GM12878 (cell line): ENCODE measurements at regions not wholly inside any gene's neighbourhood (a gene's known extent, or its start where the extent isn't known, plus 50 kb on each side); places are given as distances from the start of the nearest gene placed in this dataset.

Experiments
- ATAC-seq: fragments of 200-7000 bp; cut with Tn5 transposase; 3 replicates; pipeline ENCODE4 v1.9.1; 2020; ENCODE audit warnings: mild to moderate bottlenecking, moderate library complexity
- BruUV-seq: library from RNA; stranded (reverse); fragments of 400-500 nt; replicated peaks from 2 replicates; lab custom pipeline; 2021; lab: Mats Ljungman, UMichigan
- CTCF ChIA-PET: fragments of 300-600 bp; sonication (Branson Sonifier 250); formaldehyde crosslinking; extraction: SDS; loops from one replicate; lab custom pipeline; 2021; ENCODE audit warnings: inconsistent platforms; lab: Yijun Ruan, JAX
- POLR2A ChIA-PET: fragments of 350-600 bp; formaldehyde crosslinking; extraction: SDS; loops from one replicate; lab custom pipeline; 2021; ENCODE audit warnings: inconsistent platforms; lab: Charles Lee
- RAD21 ChIA-PET: fragments of 300-600 bp; sonication (Branson Sonifier 250); formaldehyde crosslinking; loops from one replicate; lab custom pipeline; 2023; ENCODE audit warnings: antibody characterized with exemption; ENCODE audit not compliant: unreplicated experiment; lab: Charles Lee
- SMC1A ChIA-PET: fragments of 300-600 bp; sonication (Branson Sonifier 250); formaldehyde crosslinking; loops from one replicate; lab custom pipeline; 2023; ENCODE audit not compliant: unreplicated experiment, uncharacterized antibody; lab: Charles Lee
- DNase-seq: peaks from one replicate; pipeline ENCODE4 v3.0.0-alpha.2; 2011; ENCODE audit warnings: low read depth, low spot score
- FAIRE-seq: peaks from 3 replicates; lab custom pipeline; 2011; peaks lifted over from hg19 to GRCh38; lab: Jason Lieb, UNC
- H2AFZ ChIP-seq: 2 replicates; pipeline ENCODE4 v1.6.0; 2011; ENCODE audit warnings: low read depth, low read length, control low read depth; ENCODE audit not compliant: control insufficient read depth
- H3K27ac ChIP-seq: 2 replicates; pipeline ENCODE4 v1.5.1; 2011; ENCODE audit warnings: control low read depth; ENCODE audit not compliant: control insufficient read depth, insufficient read depth
- H3K27me3 ChIP-seq, 2 experiments: replicated peaks in 1 of 2; 2 replicates each; pipeline versions ENCODE4 v1.6.0 to v1.6.1; 2011; ENCODE audit warnings: low read length in 1 of 2; ENCODE audit not compliant: control insufficient read depth in 2 of 2, insufficient read depth in 2 of 2
- H3K36me3 ChIP-seq, 2 experiments: 2 replicates each; pipeline ENCODE4 v1.5.1; 2011; ENCODE audit warnings: low read length in 1 of 2; ENCODE audit not compliant: control insufficient read depth in 2 of 2, insufficient read depth in 2 of 2
- H3K4me1 ChIP-seq: 2 replicates; pipeline ENCODE4 v1.6.1; 2011; ENCODE audit warnings: mild to moderate bottlenecking, low read length, moderate library complexity, mixed read lengths; ENCODE audit not compliant: control insufficient read depth, insufficient read depth
- H3K4me2 ChIP-seq: 2 replicates; pipeline ENCODE4 v1.6.0; 2011; ENCODE audit warnings: control low read depth; ENCODE audit not compliant: control insufficient read depth, insufficient read depth
- H3K4me3 ChIP-seq: fragments of 200-600 bp; sonication (generic); 2 replicates; pipeline ENCODE4 v1.5.1; 2016
- H3K79me2 ChIP-seq: 2 replicates; pipeline ENCODE4 v1.6.0; 2011; ENCODE audit warnings: low read length; ENCODE audit not compliant: control insufficient read depth, insufficient read depth
- H3K9ac ChIP-seq: 2 replicates; pipeline ENCODE4 v1.8.0; 2011; ENCODE audit warnings: low read length, control low read depth, mixed read lengths; ENCODE audit not compliant: control insufficient read depth, insufficient read depth
- H3K9me3 ChIP-seq: replicated peaks from 3 replicates; pipeline ENCODE4 v1.5.1; 2011; ENCODE audit warnings: mild to moderate bottlenecking, low read length; ENCODE audit not compliant: control insufficient read depth, insufficient read depth
- H4K20me1 ChIP-seq: 2 replicates; pipeline ENCODE4 v1.6.0; 2011; ENCODE audit not compliant: control insufficient read depth, insufficient read depth
- BACH1 ChIP-seq: fragments of 450-650 bp; IDR thresholded peaks from 2 replicates; pipeline ENCODE4 v1.6.1; 2017; ENCODE audit warnings: mild to moderate bottlenecking, borderline replicate concordance
- BMI1 ChIP-seq: fragments of 450-650 bp; IDR thresholded peaks from 2 replicates; pipeline ENCODE4 v1.6.1; 2016; ENCODE audit warnings: mild to moderate bottlenecking, moderate library complexity, borderline replicate concordance
- CHD4 ChIP-seq: fragments of 200-600 bp; sonication (generic); IDR thresholded peaks from 2 replicates; pipeline ENCODE4 v1.6.1; 2016; ENCODE audit warnings: mild to moderate bottlenecking
- CTCF ChIP-seq, 3 experiments: IDR thresholded peaks in 2 of 3; conservative IDR thresholded peaks in 1 of 3; 2 replicates each; pipeline ENCODE4 v1.5.1; 2011; ENCODE audit warnings: low read depth in 3 of 3, low read length in 3 of 3, mild to moderate bottlenecking in 3 of 3, control low read depth in 2 of 3, moderate library complexity in 2 of 3, inconsistent platforms in 1 of 3, mixed read lengths in 1 of 3; ENCODE audit not compliant: control insufficient read depth in 2 of 3, insufficient read depth in 1 of 3; ENCODE audit errors: extremely low read depth in 1 of 3
- E2F8 ChIP-seq: fragments of 450-650 bp; IDR thresholded peaks from 2 replicates; pipeline ENCODE4 v1.6.1; 2018; ENCODE audit warnings: mild to moderate bottlenecking, low read depth, moderate library complexity; ENCODE audit not compliant: partially characterized antibody
- FOXM1 ChIP-seq: IDR thresholded peaks from 2 replicates; pipeline ENCODE4 v1.6.1; 2012; ENCODE audit warnings: low read depth, mild to moderate bottlenecking, inconsistent platforms, low read length, moderate library complexity
- HCFC1 ChIP-seq: fragments of 150-350 bp; IDR thresholded peaks from 2 replicates; pipeline ENCODE4 v1.6.1; 2014; ENCODE audit warnings: low read length
- HSF1 ChIP-seq: fragments of 150-350 bp; IDR thresholded peaks from 2 replicates; pipeline ENCODE4 v1.6.1; 2014; ENCODE audit warnings: mild to moderate bottlenecking, low read depth, low read length
- MTA2 ChIP-seq: fragments of 450-650 bp; IDR thresholded peaks from 2 replicates; pipeline ENCODE4 v1.6.1; 2016; ENCODE audit warnings: low read depth, mild to moderate bottlenecking, moderate library complexity
- NBN ChIP-seq: fragments of 450-650 bp; IDR thresholded peaks from 2 replicates; pipeline ENCODE4 v1.6.1; 2016
- PKNOX1 ChIP-seq: fragments of 450-650 bp; IDR thresholded peaks from 2 replicates; pipeline ENCODE4 v1.6.1; 2016; ENCODE audit warnings: mild to moderate bottlenecking
- YY1 ChIP-seq: IDR thresholded peaks from 2 replicates; pipeline ENCODE4 v1.6.1; 2011; ENCODE audit warnings: low read depth, mild to moderate bottlenecking, low read length
- WGBS: methylation state at CpG from one replicate; pipeline ENCODE4 v1.1.6; 2016; ENCODE audit warnings: low lambda C conversion rate; ENCODE audit not compliant: insufficient replicate concordance, insufficient coverage; ENCODE audit errors: missing lambda C conversion rate; 5-methylcytosine and 5-hydroxymethylcytosine counted together
- in situ Hi-C: fragments of 300-500 bp; cut with MboI; formaldehyde crosslinking; loops from 9 replicates; pipeline ENCODE4 v1.14.3; 2018; ENCODE audit warnings: mixed read lengths
- intact Hi-C: fragments of 100-400 bp; cut with micrococcal nuclease; formaldehyde crosslinking; loops from one replicate; pipeline ENCODE4 v1.14.2; 2022; ENCODE audit not compliant: unreplicated experiment
- TF ChIP-seq, protein P1 (sequence below): fragments of 450-650 bp; IDR thresholded peaks from 2 replicates; pipeline ENCODE4 v1.6.1; 2018; ENCODE audit warnings: borderline replicate concordance, mild to moderate bottlenecking; ENCODE audit not compliant: partially characterized antibody

GRCh38 chr2:6757215-6757614 lies 108.5 kb downstream of the CMPK2 start:
- TF ChIP-seq PKNOX1: no peak
- TF ChIP-seq HSF1: no peak
- TF ChIP-seq, protein P1, sequence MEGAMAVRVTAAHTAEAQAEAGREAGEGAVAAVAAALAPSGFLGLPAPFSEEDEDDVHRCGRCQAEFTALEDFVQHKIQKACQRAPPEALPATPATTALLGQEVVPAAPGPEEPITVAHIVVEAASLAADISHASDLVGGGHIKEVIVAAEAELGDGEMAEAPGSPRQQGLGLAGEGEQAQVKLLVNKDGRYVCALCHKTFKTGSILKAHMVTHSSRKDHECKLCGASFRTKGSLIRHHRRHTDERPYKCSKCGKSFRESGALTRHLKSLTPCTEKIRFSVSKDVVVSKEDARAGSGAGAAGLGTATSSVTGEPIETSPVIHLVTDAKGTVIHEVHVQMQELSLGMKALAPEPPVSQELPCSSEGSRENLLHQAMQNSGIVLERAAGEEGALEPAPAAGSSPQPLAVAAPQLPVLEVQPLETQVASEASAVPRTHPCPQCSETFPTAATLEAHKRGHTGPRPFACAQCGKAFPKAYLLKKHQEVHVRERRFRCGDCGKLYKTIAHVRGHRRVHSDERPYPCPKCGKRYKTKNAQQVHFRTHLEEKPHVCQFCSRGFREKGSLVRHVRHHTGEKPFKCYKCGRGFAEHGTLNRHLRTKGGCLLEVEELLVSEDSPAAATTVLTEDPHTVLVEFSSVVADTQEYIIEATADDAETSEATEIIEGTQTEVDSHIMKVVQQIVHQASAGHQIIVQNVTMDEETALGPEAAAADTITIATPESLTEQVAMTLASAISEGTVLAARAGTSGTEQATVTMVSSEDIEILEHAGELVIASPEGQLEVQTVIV: no peak
- no peak for TF ChIP-seq NBN
- no peak for TF ChIP-seq CHD4
- TF ChIP-seq FOXM1: no peak
- no peak for TF ChIP-seq BMI1
- TF ChIP-seq HCFC1: no peak
- no peak for TF ChIP-seq E2F8
- TF ChIP-seq BACH1: no peak
- TF ChIP-seq YY1: no peak
- TF ChIP-seq MTA2: no peak
- TF ChIP-seq CTCF (IDR thresholded peaks at IDR 0.05 in 2 of 3, conservative IDR thresholded peaks at IDR 0.05 in 1 of 3; ENCODE audit: control insufficient read depth in 2 of 3, extremely low read depth in 1 of 3, insufficient read depth in 1 of 3, low read depth in 3 of 3, low read length in 3 of 3): no peak
- no TSS peak for BruUV-seq
- Histone ChIP-seq H3K9ac (no peak overlapping the region), H3K9me3 (no peaks in the 10 kb centered on the region), H3K27ac (no peak overlapping the region), H4K20me1 (no peaks in the 10 kb centered on the region), H3K4me1 (no peaks in the 10 kb centered on the region), H3K4me3 (no peak overlapping the region), H3K27me3 (peaks cover 0 to 3% of the 10 kb centered on the region in 2 experiments; a peak in 2 of 4 replicates), H2AFZ (no peak overlapping the region), H3K79me2 (no peaks in the 10 kb centered on the region), H3K36me3 (no peaks in the 10 kb centered on the region), H3K4me2 (no peak overlapping the region)
- 26% methylated on average over 10 of the region's 10 CpGs for whole genome bisulfite sequencing
- ChIA-PET RAD21 (no interaction called here), CTCF (interaction anchor here (1.1 to 1.8 kb wide), 3 partner anchors 15 to 24 kb away, joined by 3 to 4 read pairs (median 3); no protein-coding TSS in a partner anchor), POLR2A (no interaction called here), SMC1A (interaction anchor here (0.8 kb wide), 1 partner anchor 9 kb away, joined by 3 read pairs; no protein-coding TSS in a partner anchor)
- intact Hi-C loops: no loop called here
- FAIRE-seq (no peak), DNase-seq (no peak), ATAC-seq (no peak)
- in situ Hi-C loops: no loop called here
